Left lobe of liver (tissue), 2 donors: ENCODE measurements at regions not wholly inside any gene's neighbourhood (a gene's known extent, or its start where the extent isn't known, plus 50 kb on each side); places are given as distances from the start of the nearest gene placed in this dataset.

ENCODE experiments used
- ATAC-seq: fragments of 200-7000 bp; cut with Tn5 transposase; one replicate; pipeline ENCODE4 v1.9.1; 2020; ENCODE audit warnings: mild to moderate bottlenecking, moderate library complexity
- DNase-seq: peaks from one replicate; pipeline ENCODE4 v3.0.0-alpha.2; 2020; ENCODE audit warnings: low spot score
- donor health status: DM: no; HTN: no; CAD: no; lungs with moderate emphysema.
- donor health status: DM: no; HTN: yes; CAD: no.

- ATAC-seq (no peak), DNase-seq (no peak)
Measured at GRCh38 chr2:121860033-121860757, 104.7 kb downstream of the TSN start.

GRCh38 chr2:121860758-121861227, 105.3 kb downstream of the TSN start:
- ATAC-seq (no peak), DNase-seq (no peak)

GRCh38 chr2:121862286-121862685, 106.8 kb downstream of the TSN start:
- ATAC-seq (no peak), DNase-seq (no peak)

GRCh38 chr2:121865914-121866313, 110.5 kb downstream of the TSN start:
- DNase-seq (no peak), ATAC-seq (no peak)

- ATAC-seq: no peak
Measured at GRCh38 chr2:121866789-121867188, 111.3 kb downstream of the TSN start.

GRCh38 chr2:121868652-121869051, 113.2 kb downstream of the TSN start:
- no peak for DNase-seq
- no peak for ATAC-seq

More at GRCh38 chr2:121866789-121867188, 111.3 kb downstream of the TSN start:
- no peak for DNase-seq

GRCh38 chr2:121869363-121869762, 113.9 kb downstream of the TSN start:
- ATAC-seq: no peak
- DNase-seq: no peak

- DNase-seq: no peak
- no peak for ATAC-seq
Measured at GRCh38 chr2:121869873-121870272, 114.4 kb downstream of the TSN start.

- ATAC-seq: no peak
- DNase-seq: no peak
Measured at GRCh38 chr2:121872651-121873050, 117.2 kb downstream of the TSN start.

- no peak for ATAC-seq
- no peak for DNase-seq
Measured at GRCh38 chr2:121873864-121874263, 118.4 kb downstream of the TSN start.

- DNase-seq (no peak), ATAC-seq (no peak)
Measured at GRCh38 chr2:121875585-121876185, 120.2 kb downstream of the TSN start.

- DNase-seq: no peak
- ATAC-seq: no peak
Measured at GRCh38 chr2:121877366-121877765, 121.9 kb downstream of the TSN start.

GRCh38 chr2:121880283-121880682, 124.8 kb downstream of the TSN start:
- DNase-seq (no peak), ATAC-seq (no peak)

- no peak for ATAC-seq
- no peak for DNase-seq
Measured at GRCh38 chr2:121881038-121881437, 125.6 kb downstream of the TSN start.

- ATAC-seq (no peak), DNase-seq (no peak)
Measured at GRCh38 chr2:121881950-121882349, 126.5 kb downstream of the TSN start.

- ATAC-seq: no peak
- DNase-seq: no peak
Measured at GRCh38 chr2:121884078-121884477, 128.6 kb downstream of the TSN start.

GRCh38 chr2:121884511-121884921, 129.1 kb downstream of the TSN start:
- DNase-seq (no peak), ATAC-seq (peak; percentile 31)

GRCh38 chr2:121886059-121886458, 130.6 kb downstream of the TSN start:
- no peak for DNase-seq
- ATAC-seq: no peak

GRCh38 chr2:121887513-121888188, 132.2 kb downstream of the TSN start:
- DNase-seq (no peak), ATAC-seq (no peak)

- DNase-seq (no peak), ATAC-seq (peak; percentile 51)
Measured at GRCh38 chr2:121888189-121888557, 132.7 kb downstream of the TSN start.

GRCh38 chr2:121890041-121890440, 134.6 kb downstream of the TSN start:
- DNase-seq (no peak), ATAC-seq (no peak)
